Keratinocyte (primary cell): ENCODE measurements at regions not wholly inside any gene's neighbourhood (a gene's known extent, or its start where the extent isn't known, plus 50 kb on each side); places are given as distances from the start of the nearest gene placed in this dataset.

Experiments used
- DNase-seq: peaks from one replicate; pipeline ENCODE4 v3.0.0-alpha.2; 2011; ENCODE audit warnings: low read depth, missing footprints, low spot score
- FAIRE-seq: peaks from 2 replicates; lab custom pipeline; 2011; peaks lifted over from hg19 to GRCh38; lab: Jason Lieb, UNC
- H2AFZ ChIP-seq: 2 replicates; pipeline ENCODE4 v1.6.0; 2012; ENCODE audit warnings: low read length, control low read depth, inconsistent platforms; ENCODE audit not compliant: control insufficient read depth
- H3K27ac ChIP-seq: 2 replicates; pipeline ENCODE4 v1.5.1; 2011; ENCODE audit warnings: low read length; ENCODE audit not compliant: control insufficient read depth, insufficient read depth
- H3K27me3 ChIP-seq: 3 replicates; pipeline ENCODE4 v1.6.0; 2011; ENCODE audit warnings: low read length; ENCODE audit not compliant: control insufficient read depth, insufficient read depth; ENCODE audit errors: extremely low read depth
- H3K36me3 ChIP-seq, 2 experiments: 2 replicates in 1 of 2; 3 replicates in 1 of 2; pipeline ENCODE4 v1.5.1; 2011; ENCODE audit warnings: low read length in 2 of 2, mild to moderate bottlenecking in 1 of 2; ENCODE audit not compliant: control insufficient read depth in 2 of 2, insufficient read depth in 2 of 2; ENCODE audit errors: extremely low read depth in 1 of 2
- H3K4me1 ChIP-seq: 3 replicates; pipeline ENCODE4 v1.5.1; 2011; ENCODE audit warnings: low read length; ENCODE audit not compliant: control insufficient read depth, insufficient read depth; ENCODE audit errors: extremely low read depth
- H3K4me2 ChIP-seq: 3 replicates; pipeline ENCODE4 v1.6.0; 2011; ENCODE audit warnings: low read depth, low read length; ENCODE audit not compliant: control insufficient read depth, insufficient read depth; ENCODE audit errors: extremely low read depth
- H3K4me3 ChIP-seq, 3 experiments: fragments of 200-600 bp in 1 of 3; sonication (generic) in 1 of 3; 2 replicates in 2 of 3; 3 replicates in 1 of 3; pipeline ENCODE4 v1.5.1; 2011 to 2016; ENCODE audit warnings: low read length in 3 of 3, mild to moderate bottlenecking in 3 of 3, control low read depth in 2 of 3, inconsistent platforms in 1 of 3, low read depth in 1 of 3, mixed read lengths in 1 of 3, mixed run types in 1 of 3, moderate library complexity in 1 of 3; ENCODE audit not compliant: control insufficient read depth in 2 of 3, insufficient read depth in 2 of 3; ENCODE audit errors: extremely low read depth in 1 of 3
- H3K79me2 ChIP-seq: 2 replicates; pipeline ENCODE4 v1.6.0; 2012; ENCODE audit warnings: low read length; ENCODE audit not compliant: control insufficient read depth, insufficient read depth
- H3K9ac ChIP-seq: 3 replicates; pipeline ENCODE4 v1.6.0; 2011; ENCODE audit warnings: low read length; ENCODE audit not compliant: control insufficient read depth, insufficient read depth; ENCODE audit errors: extremely low read depth
- H3K9me1 ChIP-seq: 3 replicates; pipeline ENCODE4 v1.6.0; 2011; ENCODE audit warnings: low read length; ENCODE audit not compliant: control insufficient read depth, insufficient read depth; ENCODE audit errors: extremely low read depth
- H3K9me3 ChIP-seq: 2 replicates; pipeline ENCODE4 v1.5.1; 2012; ENCODE audit warnings: low read depth, low read length; ENCODE audit not compliant: control insufficient read depth
- H4K20me1 ChIP-seq: 3 replicates; pipeline ENCODE4 v1.6.0; 2011; ENCODE audit warnings: low read length; ENCODE audit not compliant: control insufficient read depth, insufficient read depth; ENCODE audit errors: extremely low read depth
- CTCF ChIP-seq, 3 experiments: IDR thresholded peaks in 1 of 3; conservative IDR thresholded peaks in 1 of 3; optimal IDR thresholded peaks in 1 of 3; 2 replicates in 2 of 3; 3 replicates in 1 of 3; pipeline versions ENCODE3 to v1.5.1; 2011; ENCODE audit warnings: low read length in 3 of 3, mild to moderate bottlenecking in 3 of 3, moderate library complexity in 2 of 3, control low read depth in 1 of 3, inconsistent platforms in 1 of 3; ENCODE audit not compliant: insufficient read depth in 2 of 3; ENCODE audit errors: extremely low read depth in 1 of 3
- EZH2 ChIP-seq: IDR thresholded peaks from one replicate; pipeline ENCODE4 v1.6.1; 2012; ENCODE audit warnings: inconsistent platforms, mild to moderate bottlenecking, low read length, moderate library complexity
- dilution Hi-C: fragments of 300-500 bp; cut with MboI; formaldehyde crosslinking; loops from one replicate; pipeline ENCODE4 v1.7.0; 2020; ENCODE audit warnings: low sequenced_read_pairs; ENCODE audit not compliant: extremely low pct_ligation_motif_present

DNA sequence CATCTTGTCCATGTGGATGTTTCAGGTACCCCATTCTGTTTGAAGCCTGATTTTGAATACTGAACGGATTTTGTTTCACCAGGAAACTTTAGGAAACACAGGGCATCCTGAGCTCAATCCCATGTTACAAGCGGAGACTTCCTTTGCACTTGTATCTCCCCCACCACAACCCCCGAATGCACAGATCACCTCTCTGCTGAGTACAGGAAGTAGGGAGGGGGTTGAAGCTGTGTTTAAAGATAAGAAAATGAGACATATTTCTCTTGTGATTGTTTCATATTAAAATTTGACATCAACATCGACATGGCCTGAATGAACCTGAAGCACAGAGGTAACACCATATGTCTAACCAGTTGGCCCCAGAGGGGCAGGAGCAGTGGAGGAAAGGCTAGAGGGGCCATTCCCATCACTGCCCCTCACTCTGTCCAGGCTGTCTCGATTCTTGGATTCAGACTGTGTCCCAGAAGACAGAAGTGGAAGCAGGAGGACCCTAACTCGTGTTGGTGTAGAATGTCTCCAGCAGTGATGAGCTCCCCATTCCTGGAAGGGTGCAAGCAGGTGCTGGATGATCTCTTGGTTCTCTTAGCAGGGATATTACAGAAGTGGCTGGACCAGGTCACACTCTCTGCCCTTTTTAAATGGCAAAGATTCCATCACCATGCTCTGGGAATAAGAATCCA, 59.6 kb upstream of the IQSEC1 start:
- H3K27me3 ChIP-seq: peaks cover 4% of the 10 kb centered on the region
- H2AFZ ChIP-seq: no peak overlapping the region
- TF ChIP-seq CTCF (optimal IDR thresholded peaks at IDR 0.05 in 1 of 3, IDR thresholded peaks at IDR 0.05 in 1 of 3, conservative IDR thresholded peaks at IDR 0.05 in 1 of 3; ENCODE audit: extremely low read depth in 1 of 3, insufficient read depth in 2 of 3, low read length in 3 of 3) (no peak), EZH2 (no peak)
- no peak overlapping the region for H3K9ac ChIP-seq
- H3K79me2 ChIP-seq: no peaks in the 10 kb centered on the region
- no peak overlapping the region for H3K27ac ChIP-seq
- no peaks in the 10 kb centered on the region for H3K4me1 ChIP-seq
- H3K9me3 ChIP-seq: no peaks in the 10 kb centered on the region
- dilution Hi-C loops: no loop called here
- H3K36me3 ChIP-seq: no peaks in the 10 kb centered on the region
- H3K4me3 ChIP-seq: no peak overlapping the region
- no peak for DNase-seq
- no peak overlapping the region for H3K4me2 ChIP-seq
- FAIRE-seq: no peak
- no peaks in the 10 kb centered on the region for H4K20me1 ChIP-seq
- no peaks in the 10 kb centered on the region for H3K9me1 ChIP-seq

- Histone ChIP-seq H2AFZ (no peak overlapping the region), H3K79me2 (no peaks in the 10 kb centered on the region), H3K9ac (no peak overlapping the region), H3K4me2 (no peak overlapping the region), H3K4me3 (no peak overlapping the region), H3K27ac (no peak overlapping the region), H4K20me1 (no peaks in the 10 kb centered on the region), H3K9me3 (no peaks in the 10 kb centered on the region), H3K36me3 (no peaks in the 10 kb centered on the region), H3K9me1 (no peaks in the 10 kb centered on the region), H3K4me1 (no peaks in the 10 kb centered on the region), H3K27me3 (peaks cover 4% of the 10 kb centered on the region)
- no peak for DNase-seq
- dilution Hi-C loops: no loop called here
- FAIRE-seq: no peak
- TF ChIP-seq EZH2 (no peak), CTCF (optimal IDR thresholded peaks at IDR 0.05 in 1 of 3, IDR thresholded peaks at IDR 0.05 in 1 of 3, conservative IDR thresholded peaks at IDR 0.05 in 1 of 3; ENCODE audit: extremely low read depth in 1 of 3, insufficient read depth in 2 of 3, low read length in 3 of 3) (no peak)
These were observed 59.1 kb upstream of the IQSEC1 start for GRCh38 chr3:13132281-13132680.
